Fibroblast of skin of right biceps (primary cell): ENCODE measurements at regions not wholly inside any gene's neighbourhood (a gene's known extent, or its start where the extent isn't known, plus 50 kb on each side); places are given as distances from the start of the nearest gene placed in this dataset.
A peak's percentile ranks its signal among the peaks of the same experiment; 100 is the strongest.

Source experiments
- DNase-seq: peaks from one replicate; pipeline ENCODE4 v3.0.0-alpha.2; 2013

- peak; percentile 66 for DNase-seq
These were observed 328.2 kb upstream of the MANEA start for GRCh38 chr6:95249175-95249574.

DNA sequence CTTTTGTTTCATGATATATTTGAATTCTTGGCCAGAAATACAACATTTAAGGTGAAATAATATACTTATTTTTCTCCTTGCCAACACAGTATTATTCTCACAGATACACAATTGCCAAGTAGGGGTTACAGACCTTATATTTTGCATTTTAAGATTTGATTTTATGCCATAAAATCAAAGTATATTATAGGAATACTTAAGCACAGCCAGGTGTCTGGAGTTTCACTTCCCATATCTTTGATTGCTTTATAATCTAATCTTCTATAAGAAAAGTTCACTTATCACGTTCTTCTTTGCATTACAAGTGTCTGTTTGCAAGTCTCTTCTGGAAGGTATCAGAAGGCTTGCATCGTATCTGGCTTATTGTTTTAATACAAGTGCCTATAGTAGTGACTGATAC is 327.7 kb upstream of the MANEA start:
- no peak for DNase-seq

GRCh38 chr6:95263840-95264239 is 313.5 kb upstream of the MANEA start:
- DNase-seq = no peak

DNA sequence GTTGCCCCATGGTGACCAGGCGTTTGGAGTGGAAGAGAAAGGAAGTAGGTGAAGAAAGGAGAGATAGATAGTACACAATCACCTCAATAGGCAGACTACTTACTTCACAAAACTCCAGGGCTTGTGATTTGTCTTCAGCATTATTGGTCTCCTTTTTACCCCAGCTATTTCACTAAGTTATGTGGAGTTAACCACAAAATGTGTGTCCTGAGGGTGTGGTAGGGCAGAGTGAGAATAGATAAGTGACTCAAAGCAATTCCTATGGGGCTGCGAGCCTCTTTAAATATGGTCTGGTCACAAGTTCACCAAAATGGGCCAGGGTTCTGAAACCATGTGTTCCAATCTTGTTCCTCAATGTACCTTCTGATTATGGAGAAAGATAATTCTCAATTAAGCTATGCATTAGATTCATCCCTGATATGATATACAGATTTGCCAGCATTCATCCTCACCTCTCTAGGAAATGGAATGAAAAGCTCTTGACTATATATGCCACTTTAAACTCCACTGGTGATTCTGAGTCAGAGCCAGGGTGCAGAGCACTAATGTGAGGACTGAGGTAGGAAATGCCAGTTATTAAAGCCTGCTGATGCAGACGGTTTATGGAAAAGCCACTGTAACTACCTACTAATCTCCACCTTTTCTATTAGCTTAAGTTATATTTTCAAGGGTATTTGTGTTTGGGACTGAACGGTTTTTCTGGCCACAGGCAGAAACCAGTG is 310.6 kb upstream of the MANEA start:
- no peak for DNase-seq

- peak; percentile 40 for DNase-seq
These were observed 302.6 kb upstream of the MANEA start for GRCh38 chr6:95274686-95275235.

DNA sequence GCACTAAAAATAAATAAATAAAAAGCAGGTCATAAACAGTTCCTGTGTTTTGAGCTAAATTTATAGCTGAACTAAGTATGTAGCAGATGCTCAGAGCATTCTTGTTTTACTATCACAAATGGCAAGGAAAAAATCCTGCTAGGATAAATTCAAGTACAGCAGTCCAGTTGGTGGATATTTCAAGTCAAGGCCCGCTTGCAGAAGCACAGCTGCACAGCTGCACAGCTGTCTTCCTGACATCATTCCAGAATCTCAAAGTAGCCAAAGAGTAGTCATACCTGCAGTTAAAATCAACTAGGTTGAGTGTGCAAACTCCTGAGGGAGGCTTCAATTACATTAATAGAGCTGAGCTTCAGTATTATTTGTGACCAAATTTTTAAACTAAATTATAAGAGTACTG is 297.7 kb upstream of the MANEA start:
- DNase-seq = no peak

DNA sequence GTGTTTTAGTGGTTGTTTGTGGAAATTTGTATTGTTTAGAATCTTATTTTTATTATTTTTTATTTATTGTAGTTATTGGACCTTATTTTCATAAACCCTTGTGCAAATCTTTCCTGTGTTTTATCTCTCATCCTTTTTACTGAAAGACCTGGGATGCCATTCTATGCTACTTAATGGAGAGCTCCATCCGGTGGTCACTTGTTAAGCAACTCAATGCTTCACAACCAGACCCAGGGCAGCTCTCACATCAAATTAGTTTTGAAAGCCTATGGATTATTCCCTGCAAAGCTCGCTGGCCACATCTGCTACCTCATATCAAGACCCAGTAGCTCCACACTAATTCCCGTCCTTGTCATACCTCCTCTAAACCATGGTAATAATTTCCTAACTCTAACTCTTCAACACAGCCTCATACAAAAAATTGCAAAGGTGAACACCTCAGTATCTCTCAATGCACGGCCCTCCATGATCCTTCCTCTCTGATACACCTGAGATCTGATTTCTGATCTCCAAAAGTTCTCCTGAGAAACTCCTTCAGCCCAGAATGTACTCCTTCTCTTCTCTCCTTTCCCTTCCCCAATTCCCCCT is 296.6 kb upstream of the MANEA start:
- peak; percentile 42 for DNase-seq

- no peak for DNase-seq
These were observed 291.5 kb upstream of the MANEA start for GRCh38 chr6:95285881-95286280.

GRCh38 chr6:95286874-95287273 is 290.5 kb upstream of the MANEA start:
- DNase-seq = no peak

DNA sequence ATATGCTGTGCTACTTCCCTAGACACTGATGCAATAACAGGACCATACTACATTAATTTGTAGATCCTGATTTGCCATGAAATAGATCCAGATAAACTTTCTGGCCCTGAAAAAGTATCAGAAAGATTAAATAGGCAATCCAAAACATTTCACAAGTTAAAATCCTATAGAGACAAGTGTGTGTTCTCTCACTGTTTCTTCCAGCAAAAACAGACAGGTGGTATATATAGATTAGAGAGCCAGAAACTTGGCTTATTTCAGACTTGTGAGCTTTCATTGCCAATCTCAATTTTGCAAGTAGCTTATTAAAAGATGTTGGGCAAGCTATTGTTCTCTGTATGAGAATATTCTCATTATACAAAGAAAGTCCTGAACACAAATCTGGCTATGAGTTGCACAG is 289.1 kb upstream of the MANEA start:
- DNase-seq = no peak

DNA sequence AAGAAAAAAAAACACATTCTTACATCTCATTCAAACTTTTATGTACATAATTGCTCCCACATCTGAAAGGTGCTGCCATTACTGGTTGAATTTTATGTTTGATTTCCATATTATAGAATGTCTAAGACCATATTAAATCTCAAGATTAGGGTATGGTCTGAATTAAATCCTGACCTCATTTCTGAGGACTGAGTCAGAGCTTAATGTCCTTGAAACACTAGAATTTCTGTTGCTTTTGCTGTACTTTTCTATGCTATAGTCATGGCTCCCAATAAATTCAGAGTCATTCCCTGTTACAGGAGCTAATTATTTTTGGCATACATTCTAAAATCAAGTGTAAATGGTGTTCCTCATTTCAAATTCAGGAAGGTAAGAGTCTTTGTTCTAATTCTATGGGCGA is 285.3 kb upstream of the MANEA start:
- peak; percentile 34 for DNase-seq

- DNase-seq = no peak
These were observed 284.1 kb upstream of the MANEA start for GRCh38 chr6:95293257-95293656.

DNA sequence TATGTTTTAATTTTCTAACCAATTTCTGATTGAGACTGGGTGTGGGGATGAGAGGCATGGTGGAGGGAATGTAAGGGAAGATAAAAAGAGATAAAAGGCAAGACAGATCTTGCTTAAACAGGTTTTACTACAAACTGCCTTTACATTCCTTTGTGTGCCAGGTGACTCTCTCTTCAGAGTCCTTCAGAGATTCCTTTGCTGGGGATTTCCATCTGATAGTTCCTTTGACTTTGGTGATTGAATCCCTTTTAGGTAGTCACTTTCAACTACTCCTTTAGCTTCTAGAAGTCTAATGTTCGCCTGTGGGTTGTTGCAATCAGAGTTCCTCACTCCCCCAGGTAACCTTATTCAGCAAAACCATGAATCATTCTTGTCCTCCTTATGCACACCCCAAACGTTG is 283.3 kb upstream of the MANEA start:
- no peak for DNase-seq

DNA sequence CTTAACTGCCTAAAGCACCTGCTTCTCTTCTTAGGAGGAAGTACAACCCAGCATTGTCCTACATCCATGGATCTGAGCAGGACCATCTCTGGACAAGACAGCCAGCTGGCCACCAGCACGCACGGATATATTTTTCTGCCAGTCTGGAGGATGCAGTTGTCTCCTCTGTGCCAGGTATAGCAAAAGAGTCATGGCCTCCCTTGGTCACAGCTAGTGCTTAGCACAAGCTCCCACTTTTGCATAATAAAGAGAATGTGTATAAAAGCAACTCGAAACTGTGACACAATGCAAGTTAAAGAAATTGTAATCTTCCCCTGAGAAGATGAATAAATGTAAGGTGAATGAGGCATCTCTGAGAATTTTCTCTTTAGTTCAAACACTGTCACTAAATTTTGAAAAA is 267.8 kb upstream of the MANEA start:
- no peak for DNase-seq

DNA sequence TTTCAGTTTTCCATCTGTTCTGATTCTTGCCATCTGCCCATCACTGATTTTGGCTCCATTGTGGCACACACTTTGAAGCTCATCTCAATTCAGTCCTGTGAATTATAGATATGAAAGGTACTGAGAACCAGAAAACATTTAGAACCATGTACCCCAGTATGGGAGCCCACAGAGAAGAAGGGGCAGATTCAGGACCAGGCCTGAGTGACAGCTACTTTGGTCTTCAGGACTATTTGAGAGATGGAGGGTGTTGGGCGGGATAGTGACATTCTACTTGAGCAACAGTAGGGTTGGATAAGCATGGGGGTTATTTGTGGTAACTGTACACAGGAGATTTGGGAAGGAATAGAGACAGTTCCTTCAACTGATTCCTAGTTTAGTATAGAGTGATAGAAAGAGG is 259.2 kb upstream of the MANEA start:
- DNase-seq = no peak

DNA sequence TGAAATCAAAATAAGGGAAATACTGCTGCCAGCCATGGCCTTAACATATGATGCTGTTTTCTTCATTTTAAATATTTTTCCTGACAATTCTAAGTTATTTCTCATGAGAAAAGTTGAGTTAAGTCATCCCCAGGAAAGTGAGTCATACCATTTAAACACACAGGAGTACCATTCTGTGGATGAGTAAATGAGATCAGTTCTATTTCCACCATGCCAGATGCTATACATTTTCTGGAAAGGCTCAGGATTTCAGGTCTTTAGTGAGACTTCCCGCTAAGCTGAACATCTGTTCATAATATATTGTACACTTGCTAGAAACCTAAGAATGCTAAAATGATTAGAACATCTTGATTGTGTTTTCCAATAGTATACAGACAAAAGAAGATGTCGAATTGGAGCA is 256.2 kb upstream of the MANEA start:
- DNase-seq = peak; percentile 83

- DNase-seq = peak; percentile 67
These were observed 251.4 kb upstream of the MANEA start for GRCh38 chr6:95325916-95326315.

- DNase-seq = no peak
These were observed 249.1 kb upstream of the MANEA start for GRCh38 chr6:95328231-95328630.

- DNase-seq = peak; percentile 2
These were observed 225.1 kb upstream of the MANEA start for GRCh38 chr6:95352064-95352795.

DNA sequence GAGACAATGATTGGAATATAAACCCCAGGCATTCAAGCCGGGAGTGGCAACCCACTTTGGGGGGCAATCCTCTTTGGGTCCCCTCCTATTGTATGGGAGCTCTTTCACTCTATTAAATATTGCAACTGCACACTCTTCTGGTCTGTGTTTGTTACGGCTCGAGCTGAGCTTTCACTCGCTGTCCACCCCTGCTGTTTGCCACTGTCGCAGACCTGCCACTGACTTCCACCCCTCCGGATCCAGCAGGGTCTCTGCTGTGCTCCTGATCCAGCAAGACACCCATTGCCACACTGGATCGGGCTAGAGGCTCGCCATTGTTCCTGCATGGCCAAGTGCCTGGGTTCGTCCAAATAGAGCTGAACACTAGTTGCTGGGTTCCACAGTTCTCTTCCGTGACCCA is 222.8 kb upstream of the MANEA start:
- DNase-seq = no peak

GRCh38 chr6:95357380-95358020 is 219.8 kb upstream of the MANEA start:
- no peak for DNase-seq

GRCh38 chr6:95364016-95364604 is 213.2 kb upstream of the MANEA start:
- peak; percentile 7 for DNase-seq

DNA sequence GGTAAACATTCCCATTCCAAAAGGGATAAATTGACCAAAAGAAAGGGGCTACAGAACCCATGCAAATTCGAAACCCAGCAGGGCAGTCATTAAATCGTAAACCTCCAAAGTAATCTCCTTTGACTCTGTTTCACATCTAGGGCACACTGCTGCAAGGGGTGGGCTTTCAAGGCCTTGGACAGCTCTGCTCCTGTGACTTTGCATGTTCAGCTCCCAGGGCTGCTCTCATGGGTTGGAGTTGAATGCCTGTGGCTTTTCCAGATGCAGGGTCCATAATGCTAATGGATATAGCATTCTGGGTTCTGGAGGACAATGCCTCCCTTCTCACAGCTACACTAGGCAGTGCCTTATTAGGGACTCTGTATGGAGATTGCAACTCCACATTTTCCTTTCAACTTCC is 211.9 kb upstream of the MANEA start:
- no peak for DNase-seq
